Esophagus muscularis mucosa (tissue), 4 donors: ENCODE measurements at regions not wholly inside any gene's neighbourhood (a gene's known extent, or its start where the extent isn't known, plus 50 kb on each side); places are given as distances from the start of the nearest gene placed in this dataset.
A peak's percentile ranks its signal among the peaks of the same experiment; 100 is the strongest.
"Not testable (repeated sequence)": the region's sequence is repeated elsewhere in the genome, so short reads cannot be mapped to it uniquely, and the experiment has no call there.

Experiments used
- DNase-seq: peaks from one replicate; pipeline ENCODE4 v3.0.0-alpha.2; 2017; ENCODE audit errors: extremely low spot score
- H3K27ac ChIP-seq, 4 donors: fragments of 200-600 bp; sonication (generic); replicated peaks in 1 of 4; 1 replicate in 3 of 4; 2 replicates in 1 of 4; pipeline ENCODE4 v1.5.1; 2016 to 2019; ENCODE audit warnings: mild to moderate bottlenecking in 1 of 4
- H3K27me3 ChIP-seq, 4 donors: fragments of 200-600 bp; sonication (generic); one replicate each; pipeline versions ENCODE4 v1.5.1 to v1.6.0; 2016 to 2019
- H3K36me3 ChIP-seq, 4 donors: fragments of 200-600 bp; sonication (generic); one replicate each; pipeline ENCODE4 v1.5.1; 2016 to 2019
- H3K4me1 ChIP-seq, 4 donors: fragments of 200-600 bp; sonication (generic); one replicate each; pipeline ENCODE4 v1.5.1; 2016 to 2019
- H3K4me3 ChIP-seq, 4 donors: fragments of 200-600 bp; sonication (generic); 1 replicate in 2 of 4; 2 replicates in 2 of 4; pipeline ENCODE4 v1.5.1; 2016 to 2019; ENCODE audit warnings: mild to moderate bottlenecking in 4 of 4, moderate library complexity in 1 of 4
- H3K9me3 ChIP-seq, 4 donors: fragments of 200-600 bp; sonication (generic); 1 replicate in 3 of 4; 2 replicates in 1 of 4; pipeline ENCODE4 v1.5.1; 2016 to 2019
- CTCF ChIP-seq, 3 experiments: fragments of 200-600 bp in 2 of 3; fragments of 450-650 bp in 1 of 3; sonication (generic) in 2 of 3; IDR thresholded peaks; one replicate each; pipeline ENCODE4 v1.5.1; 2017 to 2019; ENCODE audit warnings: antibody characterized with exemption in 3 of 3, mild to moderate bottlenecking in 2 of 3, moderate library complexity in 1 of 3
- WGBS: methylation state at CpG from one replicate; pipeline ENCODE4 v1.1.5; 2018; 5-methylcytosine and 5-hydroxymethylcytosine counted together
- intact Hi-C: fragments of 100-400 bp; cut with DNase I; formaldehyde crosslinking; loops from one replicate; pipeline ENCODE4 v1.15.1; 2023

GRCh38 chr11:71734368-71734767, 98.6 kb upstream of the DEFB108B start:
- no CpG with 5 or more reads among the region's 3 CpGs for WGBS
- H3K36me3 ChIP-seq, H3K27ac ChIP-seq, H3K27me3 ChIP-seq, DNase-seq, H3K4me1 ChIP-seq, intact Hi-C loops, H3K9me3 ChIP-seq, H3K4me3 ChIP-seq: not testable (repeated sequence)

- DNase-seq, H3K4me3 ChIP-seq, H3K4me1 ChIP-seq, H3K9me3 ChIP-seq, H3K27me3 ChIP-seq, H3K27ac ChIP-seq, intact Hi-C loops, H3K36me3 ChIP-seq: not testable (repeated sequence)
- WGBS = 77% methylated on average over 4 of the region's 4 CpGs
These were observed 94.7 kb upstream of the DEFB108B start for GRCh38 chr11:71738317-71738716.

- H3K9me3 ChIP-seq, H3K4me1 ChIP-seq, H3K27me3 ChIP-seq, DNase-seq, intact Hi-C loops, H3K27ac ChIP-seq, H3K36me3 ChIP-seq, H3K4me3 ChIP-seq: not testable (repeated sequence)
- WGBS = 77% methylated on average over 6 of the region's 11 CpGs
These were observed 89.6 kb upstream of the DEFB108B start for GRCh38 chr11:71743385-71743784.

GRCh38 chr11:71745656-71746055, 87.3 kb upstream of the DEFB108B start:
- H3K9me3 ChIP-seq, H3K4me1 ChIP-seq, H3K4me3 ChIP-seq, intact Hi-C loops, H3K27me3 ChIP-seq, H3K36me3 ChIP-seq, DNase-seq, H3K27ac ChIP-seq: not testable (repeated sequence)
- 96% methylated on average over 11 of the region's 11 CpGs for WGBS

- H3K4me1 ChIP-seq, H3K4me3 ChIP-seq, DNase-seq, H3K9me3 ChIP-seq, H3K27me3 ChIP-seq, H3K27ac ChIP-seq, H3K36me3 ChIP-seq, intact Hi-C loops: not testable (repeated sequence)
- peak in 1 of 3 experiments; percentile 3 for TF ChIP-seq CTCF (IDR thresholded peaks at IDR 0.05)
- 80% methylated on average over 1 of the region's 5 CpGs for whole genome bisulfite sequencing
These were observed 86.7 kb upstream of the DEFB108B start for GRCh38 chr11:71746263-71746662.

GRCh38 chr11:71748965-71749620, 83.9 kb upstream of the DEFB108B start:
- H3K27me3 ChIP-seq, H3K4me3 ChIP-seq, H3K36me3 ChIP-seq, H3K9me3 ChIP-seq, intact Hi-C loops, DNase-seq, H3K4me1 ChIP-seq, H3K27ac ChIP-seq: not testable (repeated sequence)
- WGBS = 26% methylated on average over 14 of the region's 14 CpGs

- H3K4me3 ChIP-seq, H3K27me3 ChIP-seq, H3K4me1 ChIP-seq, DNase-seq, H3K27ac ChIP-seq, H3K9me3 ChIP-seq, H3K36me3 ChIP-seq, intact Hi-C loops: not testable (repeated sequence)
- WGBS = 79% methylated on average over 11 of the region's 11 CpGs
These were observed 82.1 kb upstream of the DEFB108B start for GRCh38 chr11:71750908-71751307.

- DNase-seq, H3K27me3 ChIP-seq, H3K36me3 ChIP-seq, H3K4me3 ChIP-seq, intact Hi-C loops, H3K27ac ChIP-seq, H3K9me3 ChIP-seq: not testable (repeated sequence)
- WGBS = 48% methylated on average over 20 of the region's 20 CpGs
- H3K4me1 ChIP-seq = peaks cover 5 to 15% (median 10%) of the 10 kb centered on the region in 4 donors
These were observed 68.1 kb upstream of the DEFB108B start for GRCh38 chr11:71764695-71765491.

GRCh38 chr11:71767016-71767415, 66.0 kb upstream of the DEFB108B start:
- 55% methylated on average over 2 of the region's 5 CpGs for WGBS
- intact Hi-C loops, H3K27ac ChIP-seq: not testable (repeated sequence)

GRCh38 chr11:71772193-71772592, 60.8 kb upstream of the DEFB108B start:
- H3K9me3 ChIP-seq, DNase-seq, H3K27me3 ChIP-seq, H3K36me3 ChIP-seq, H3K27ac ChIP-seq, H3K4me3 ChIP-seq, H3K4me1 ChIP-seq, intact Hi-C loops: not testable (repeated sequence)
- 94% methylated on average over 11 of the region's 12 CpGs for WGBS

More at GRCh38 chr11:71767016-71767415, 66.0 kb upstream of the DEFB108B start:
- H3K9me3 ChIP-seq, H3K27me3 ChIP-seq, H3K36me3 ChIP-seq, H3K4me3 ChIP-seq, DNase-seq: not testable (repeated sequence)
- H3K4me1 ChIP-seq = peaks cover 5 to 15% (median 10%) of the 10 kb centered on the region in 4 donors
